ENCODE measurements at regions not wholly inside any gene's neighbourhood (a gene's known extent, or its start where the extent isn't known, plus 50 kb on each side); places are given as distances from the start of the nearest gene placed in this dataset.
"Not testable (repeated sequence)": the region's sequence is repeated elsewhere in the genome, so short reads cannot be mapped to it uniquely, and the experiment has no call there.

DNA sequence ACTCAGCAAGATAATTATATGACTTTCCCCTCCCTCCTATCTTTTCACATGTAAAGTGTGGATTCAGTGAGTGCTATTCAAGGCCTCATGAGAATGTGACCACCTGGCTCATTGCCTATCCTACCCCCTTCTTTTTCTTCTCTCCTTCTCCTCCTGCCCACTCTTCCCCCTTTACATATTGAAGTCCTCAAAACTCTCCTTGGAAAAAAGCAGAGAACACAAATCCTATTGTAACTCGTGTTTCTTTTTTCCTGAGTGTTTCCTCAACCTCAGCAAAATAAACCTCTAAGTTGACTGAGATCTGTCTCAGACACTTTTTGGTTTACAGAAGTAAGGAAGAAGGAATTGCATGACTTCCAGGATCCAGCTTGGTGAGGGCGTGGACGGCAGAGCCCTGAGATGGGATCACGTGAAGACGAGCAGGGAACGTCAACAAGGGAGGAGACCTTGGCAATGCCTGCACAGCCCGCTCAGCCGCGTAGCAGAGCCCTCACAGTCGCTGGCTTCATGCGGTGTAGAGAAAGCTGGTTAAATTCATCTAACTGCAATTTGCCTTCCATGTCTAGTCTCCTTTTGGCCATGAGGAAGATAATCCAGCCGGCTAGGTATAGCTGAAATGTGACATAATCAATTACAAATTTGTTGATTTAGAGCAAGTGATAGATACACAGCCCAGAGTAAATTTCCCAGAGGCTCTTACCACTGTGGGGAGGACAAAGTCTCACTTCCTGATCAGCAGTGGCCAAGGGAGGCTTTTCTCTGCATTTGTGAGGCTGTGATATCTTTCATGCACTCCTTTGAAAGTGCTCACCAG, 75.7 kb downstream of the LYZL2 start:
- no peak overlapping the region for H3K4me3 ChIP-seq (replicated peaks; ENCODE audit: low read depth, low read length)
- TF ChIP-seq, protein P1, sequence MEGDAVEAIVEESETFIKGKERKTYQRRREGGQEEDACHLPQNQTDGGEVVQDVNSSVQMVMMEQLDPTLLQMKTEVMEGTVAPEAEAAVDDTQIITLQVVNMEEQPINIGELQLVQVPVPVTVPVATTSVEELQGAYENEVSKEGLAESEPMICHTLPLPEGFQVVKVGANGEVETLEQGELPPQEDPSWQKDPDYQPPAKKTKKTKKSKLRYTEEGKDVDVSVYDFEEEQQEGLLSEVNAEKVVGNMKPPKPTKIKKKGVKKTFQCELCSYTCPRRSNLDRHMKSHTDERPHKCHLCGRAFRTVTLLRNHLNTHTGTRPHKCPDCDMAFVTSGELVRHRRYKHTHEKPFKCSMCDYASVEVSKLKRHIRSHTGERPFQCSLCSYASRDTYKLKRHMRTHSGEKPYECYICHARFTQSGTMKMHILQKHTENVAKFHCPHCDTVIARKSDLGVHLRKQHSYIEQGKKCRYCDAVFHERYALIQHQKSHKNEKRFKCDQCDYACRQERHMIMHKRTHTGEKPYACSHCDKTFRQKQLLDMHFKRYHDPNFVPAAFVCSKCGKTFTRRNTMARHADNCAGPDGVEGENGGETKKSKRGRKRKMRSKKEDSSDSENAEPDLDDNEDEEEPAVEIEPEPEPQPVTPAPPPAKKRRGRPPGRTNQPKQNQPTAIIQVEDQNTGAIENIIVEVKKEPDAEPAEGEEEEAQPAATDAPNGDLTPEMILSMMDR (IDR thresholded peaks at IDR 0.05; ENCODE audit: low read length, missing control alignments) = no peak

DNA sequence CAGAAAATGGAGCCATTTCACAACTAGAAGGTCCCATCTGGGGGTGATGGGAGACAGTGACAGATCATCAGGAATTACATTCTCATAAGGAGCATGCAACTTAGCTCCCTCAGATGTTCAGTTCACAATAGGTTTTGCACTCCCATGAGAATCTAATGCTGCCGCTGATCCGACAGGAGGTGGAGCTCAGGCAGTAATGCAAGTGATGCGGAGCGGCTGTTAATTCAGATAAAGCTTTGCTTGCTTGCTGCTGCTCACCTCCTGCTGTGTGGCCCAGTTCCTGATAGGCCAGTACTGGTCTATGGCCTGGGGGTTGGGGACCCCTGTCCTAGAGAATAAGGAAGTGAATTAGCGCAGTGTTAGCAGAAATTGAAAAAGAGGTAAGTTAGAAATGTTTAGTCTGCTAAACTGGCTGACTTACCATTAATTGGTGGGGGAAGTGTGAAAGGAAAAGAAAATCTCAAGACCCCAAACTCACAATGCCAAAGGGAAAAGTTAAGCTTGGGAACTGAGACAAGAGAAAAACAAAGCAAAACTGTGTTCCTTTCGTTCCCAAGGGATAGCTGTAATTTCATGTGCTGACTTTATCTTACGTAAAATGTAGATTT, 76.4 kb downstream of the LYZL2 start:
- no peak overlapping the region for H3K4me3 ChIP-seq (replicated peaks; ENCODE audit: low read depth, low read length)
- TF ChIP-seq, protein P1 (IDR thresholded peaks at IDR 0.05; ENCODE audit: low read length, missing control alignments) = no peak
- peak; percentile 14 for DNase-seq (ENCODE audit: low read depth)

More for the DNA sequence above, 75.7 kb downstream of the LYZL2 start:
- DNase-seq (ENCODE audit: low read depth) = peak; percentile 72

DNA sequence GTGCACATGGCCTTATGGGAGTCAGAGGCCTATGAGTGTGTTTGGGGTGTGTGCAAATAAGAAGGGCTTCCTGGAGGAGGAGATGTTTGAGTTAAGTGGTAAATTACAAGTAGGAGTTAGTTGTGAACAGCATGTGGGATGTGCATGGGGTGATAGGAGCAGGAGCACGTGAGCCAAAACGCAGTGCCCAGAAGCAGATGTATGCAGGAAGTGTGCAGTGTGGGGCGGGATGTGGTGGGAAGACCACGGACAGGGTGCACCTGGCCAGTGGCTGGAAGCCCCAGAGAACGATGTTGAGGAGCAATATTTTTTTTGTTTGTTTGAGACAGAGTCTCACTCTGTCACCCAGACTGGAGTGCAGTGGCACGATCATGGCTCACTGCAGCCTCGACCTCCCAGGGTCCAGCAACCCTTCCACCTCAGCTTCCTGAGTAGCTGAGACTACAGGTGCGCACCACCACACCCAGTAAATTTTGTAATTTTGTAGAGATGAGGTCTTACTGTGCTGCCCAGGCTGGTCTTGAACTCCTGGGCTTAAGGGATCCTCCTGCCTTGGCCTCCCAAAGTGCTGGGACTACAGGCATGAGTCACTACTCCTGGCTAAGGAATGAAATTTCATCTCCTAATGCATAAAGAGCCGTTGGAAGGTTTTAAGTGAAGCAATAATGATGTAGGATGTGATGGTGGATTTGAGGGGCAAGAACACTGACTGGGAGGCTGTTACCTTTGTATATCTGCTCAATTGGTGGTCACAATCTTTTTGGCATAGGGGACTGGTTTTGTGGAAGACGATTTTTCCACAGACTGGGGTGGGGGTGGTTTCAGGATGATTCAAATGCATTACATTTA, 78.4 kb downstream of the LYZL2 start:
- no peak for DNase-seq (ENCODE audit: low read depth)
- TF ChIP-seq, protein P1 (IDR thresholded peaks at IDR 0.05; ENCODE audit: low read length, missing control alignments) = no peak
- no peak overlapping the region for H3K4me3 ChIP-seq (replicated peaks; ENCODE audit: low read depth, low read length)

DNA sequence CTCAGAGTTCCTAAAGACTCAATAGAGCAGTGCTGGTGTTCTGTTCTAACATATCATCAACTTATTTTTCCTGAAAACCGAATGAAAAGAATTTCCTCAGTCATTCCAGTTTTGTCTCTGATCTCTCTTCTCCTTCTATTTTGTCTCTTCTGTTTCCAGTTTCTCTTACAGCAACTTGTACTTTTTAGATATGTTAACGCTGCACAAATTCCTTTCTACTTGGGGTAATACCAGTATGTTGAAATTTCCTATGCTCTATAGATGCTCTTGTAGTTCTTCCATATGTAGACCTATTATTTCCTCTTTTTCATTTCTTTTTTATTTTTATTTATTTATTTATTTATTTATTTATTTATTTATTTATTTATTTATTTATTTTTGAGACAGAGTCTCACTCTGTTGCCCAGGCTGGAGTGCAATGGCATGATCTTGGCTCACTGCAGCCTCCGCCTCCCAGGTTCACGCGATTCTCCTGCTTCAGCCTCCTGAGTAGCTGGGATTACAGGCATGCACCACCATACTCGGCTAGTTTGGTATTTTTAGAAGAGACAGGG, 80.3 kb downstream of the LYZL2 start:
- DNase-seq (ENCODE audit: low read depth); H3K4me3 ChIP-seq (replicated peaks; ENCODE audit: low read depth, low read length): not testable (repeated sequence)

DNA sequence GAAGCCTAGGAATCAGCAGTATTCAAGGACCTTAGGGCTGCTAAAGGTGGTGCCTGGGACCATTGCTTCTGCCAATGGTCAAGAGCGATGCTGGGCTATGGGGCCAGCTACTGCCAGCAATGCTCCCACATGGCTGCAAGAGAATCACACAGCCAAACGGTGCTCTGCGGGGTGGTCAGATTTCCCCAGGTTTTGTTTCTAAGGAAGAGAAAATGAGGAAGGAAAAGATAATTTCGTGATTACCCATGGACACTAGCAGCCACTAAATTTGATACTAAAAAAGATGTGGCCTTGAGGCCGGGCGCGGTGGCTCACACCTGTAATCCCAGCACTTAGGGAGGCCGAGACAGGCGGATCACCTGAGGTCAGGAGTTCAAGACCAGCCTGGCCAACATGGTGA, 83.0 kb downstream of the LYZL2 start:
- no peak overlapping the region for H3K4me3 ChIP-seq (replicated peaks; ENCODE audit: low read depth, low read length)
- DNase-seq (ENCODE audit: low read depth) = no peak
- TF ChIP-seq, protein P1 (IDR thresholded peaks at IDR 0.05; ENCODE audit: low read length, missing control alignments) = no peak

DNA sequence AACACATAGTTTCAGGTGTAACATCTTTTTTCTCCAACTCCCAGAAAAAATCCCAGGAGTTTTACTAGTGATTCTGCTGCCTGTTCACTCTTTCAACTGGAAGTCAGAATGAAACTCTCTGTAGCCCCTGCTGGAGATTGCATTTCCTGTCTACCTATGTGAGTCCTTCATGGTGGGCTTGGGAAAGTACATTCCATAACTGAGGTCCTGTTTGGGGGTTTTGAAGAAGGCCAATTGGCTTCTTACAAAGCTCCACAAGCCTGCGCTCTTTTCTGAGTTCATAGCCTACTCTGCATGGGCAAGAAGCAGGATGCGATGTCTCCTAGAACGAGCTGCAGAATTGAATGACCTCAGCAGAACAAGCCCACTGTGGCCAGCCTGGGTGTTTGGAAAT, 86.7 kb downstream of the LYZL2 start:
- no peak overlapping the region for H3K4me3 ChIP-seq (replicated peaks; ENCODE audit: low read depth, low read length)
- DNase-seq (ENCODE audit: low read depth) = no peak
- TF ChIP-seq, protein P1 (IDR thresholded peaks at IDR 0.05; ENCODE audit: low read length, missing control alignments) = no peak
